ENCODE measurements at regions not wholly inside any gene's neighbourhood (a gene's known extent, or its start where the extent isn't known, plus 50 kb on each side); places are given as distances from the start of the nearest gene placed in this dataset.
A peak's percentile ranks its signal among the peaks of the same experiment; 100 is the strongest.
"Not testable (repeated sequence)": the region's sequence is repeated elsewhere in the genome, so short reads cannot be mapped to it uniquely, and the experiment has no call there.

- no peak for DNase-seq
- H3K4me1 Mint-ChIP-seq (ENCODE audit: low read depth), result no peaks in the 10 kb centered on the region
- H3K9me3 Mint-ChIP-seq, result peaks cover 21% of the 10 kb centered on the region
- H3K36me3 Mint-ChIP-seq (ENCODE audit: low read depth), result no peaks in the 10 kb centered on the region
- no peak overlapping the region for H3K4me3 Mint-ChIP-seq
- H3K27ac Mint-ChIP-seq, result no peak overlapping the region
- no peaks in the 10 kb centered on the region for H3K27me3 Mint-ChIP-seq (ENCODE audit: insufficient read depth)
- TF ChIP-seq, protein P1, sequence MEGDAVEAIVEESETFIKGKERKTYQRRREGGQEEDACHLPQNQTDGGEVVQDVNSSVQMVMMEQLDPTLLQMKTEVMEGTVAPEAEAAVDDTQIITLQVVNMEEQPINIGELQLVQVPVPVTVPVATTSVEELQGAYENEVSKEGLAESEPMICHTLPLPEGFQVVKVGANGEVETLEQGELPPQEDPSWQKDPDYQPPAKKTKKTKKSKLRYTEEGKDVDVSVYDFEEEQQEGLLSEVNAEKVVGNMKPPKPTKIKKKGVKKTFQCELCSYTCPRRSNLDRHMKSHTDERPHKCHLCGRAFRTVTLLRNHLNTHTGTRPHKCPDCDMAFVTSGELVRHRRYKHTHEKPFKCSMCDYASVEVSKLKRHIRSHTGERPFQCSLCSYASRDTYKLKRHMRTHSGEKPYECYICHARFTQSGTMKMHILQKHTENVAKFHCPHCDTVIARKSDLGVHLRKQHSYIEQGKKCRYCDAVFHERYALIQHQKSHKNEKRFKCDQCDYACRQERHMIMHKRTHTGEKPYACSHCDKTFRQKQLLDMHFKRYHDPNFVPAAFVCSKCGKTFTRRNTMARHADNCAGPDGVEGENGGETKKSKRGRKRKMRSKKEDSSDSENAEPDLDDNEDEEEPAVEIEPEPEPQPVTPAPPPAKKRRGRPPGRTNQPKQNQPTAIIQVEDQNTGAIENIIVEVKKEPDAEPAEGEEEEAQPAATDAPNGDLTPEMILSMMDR (IDR thresholded peaks at IDR 0.05), result peak; percentile 60
Observed at GRCh38 chr13:63455938-63456337, 2040.3 kb upstream of the PCDH20 start.

DNA sequence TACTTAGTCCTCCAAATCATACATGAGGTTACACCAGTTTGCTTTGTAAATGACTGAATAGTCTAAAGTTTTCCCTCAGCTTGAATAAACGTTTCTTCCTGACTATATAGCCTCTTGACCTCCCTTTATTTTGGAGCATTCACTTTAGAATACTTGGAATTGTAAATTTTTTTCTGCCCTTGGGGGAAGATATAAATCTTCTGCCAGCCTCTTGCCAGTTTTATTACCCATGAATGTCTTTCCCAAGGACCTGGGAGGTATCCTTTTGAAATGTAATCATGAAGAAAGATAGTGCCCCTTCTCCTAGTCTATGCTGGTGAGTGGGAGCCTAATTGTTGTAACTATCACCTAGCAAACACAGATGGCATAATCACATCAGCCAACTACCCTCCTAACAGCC, 2033.9 kb upstream of the PCDH20 start:
- TF ChIP-seq, protein P1 (IDR thresholded peaks at IDR 0.05), result no peak
- Mint-ChIP-seq H3K36me3 (ENCODE audit: low read depth) (no peaks in the 10 kb centered on the region), H3K4me3 (no peak overlapping the region), H3K4me1 (ENCODE audit: low read depth) (no peaks in the 10 kb centered on the region), H3K27me3 (ENCODE audit: insufficient read depth) (no peaks in the 10 kb centered on the region), H3K27ac (no peak overlapping the region), H3K9me3 (peaks cover 6% of the 10 kb centered on the region; the same call in 1 of the 2 replicates)
- no peak for DNase-seq

GRCh38 chr13:63448692-63449091, 2033.0 kb upstream of the PCDH20 start:
- Mint-ChIP-seq H3K27me3 (ENCODE audit: insufficient read depth) (no peaks in the 10 kb centered on the region), H3K4me3 (no peak overlapping the region), H3K27ac (no peak overlapping the region), H3K4me1 (ENCODE audit: low read depth) (no peaks in the 10 kb centered on the region), H3K9me3 (peaks cover 6% of the 10 kb centered on the region; the same call in 1 of the 2 replicates), H3K36me3 (ENCODE audit: low read depth) (no peaks in the 10 kb centered on the region)
- TF ChIP-seq, protein P1 (IDR thresholded peaks at IDR 0.05), result no peak
- no peak for DNase-seq

DNA sequence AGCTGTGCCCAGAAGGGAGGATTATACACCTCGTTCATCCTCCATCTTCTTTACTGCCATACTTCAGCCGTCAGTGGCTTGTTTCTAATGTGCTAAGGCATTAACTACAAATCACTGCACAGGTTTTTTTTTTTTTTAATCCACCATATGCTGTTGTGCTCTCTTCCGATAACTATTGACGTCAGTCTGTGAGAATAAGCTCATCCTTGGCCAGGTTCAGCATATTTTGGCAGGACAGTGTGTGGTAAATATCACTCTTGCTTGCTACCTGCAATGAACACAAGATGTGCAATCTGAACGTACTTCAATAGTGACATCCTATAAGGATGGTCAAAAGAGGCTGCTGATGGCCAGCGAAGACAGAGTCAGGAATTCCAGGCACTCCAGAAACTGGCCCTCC, 2030.7 kb upstream of the PCDH20 start:
- Mint-ChIP-seq H3K36me3 (ENCODE audit: low read depth) (no peaks in the 10 kb centered on the region), H3K27ac (no peak overlapping the region), H3K27me3 (ENCODE audit: insufficient read depth) (no peaks in the 10 kb centered on the region), H3K4me3 (no peak overlapping the region), H3K9me3 (no peaks in the 10 kb centered on the region; the same call in 1 of the 2 replicates), H3K4me1 (ENCODE audit: low read depth) (no peaks in the 10 kb centered on the region)
- DNase-seq, result no peak
- TF ChIP-seq, protein P1 (IDR thresholded peaks at IDR 0.05), result no peak

GRCh38 chr13:63444225-63444624, 2028.6 kb upstream of the PCDH20 start:
- not testable (repeated sequence) for H3K4me1 Mint-ChIP-seq (ENCODE audit: low read depth); DNase-seq; H3K36me3 Mint-ChIP-seq (ENCODE audit: low read depth); H3K27ac Mint-ChIP-seq; H3K27me3 Mint-ChIP-seq (ENCODE audit: insufficient read depth); H3K4me3 Mint-ChIP-seq; H3K9me3 Mint-ChIP-seq

- H3K9me3 Mint-ChIP-seq, result peaks cover 33% of the 10 kb centered on the region
- H3K27ac Mint-ChIP-seq, result no peak overlapping the region
- no peak overlapping the region for H3K4me3 Mint-ChIP-seq
- no peaks in the 10 kb centered on the region; the same call in 1 of the 2 replicates for H3K27me3 Mint-ChIP-seq (ENCODE audit: insufficient read depth)
- H3K36me3 Mint-ChIP-seq (ENCODE audit: low read depth), result no peaks in the 10 kb centered on the region
- no peak for DNase-seq
- TF ChIP-seq, protein P1 (IDR thresholded peaks at IDR 0.05), result no peak
- H3K4me1 Mint-ChIP-seq (ENCODE audit: low read depth), result peaks cover 9% of the 10 kb centered on the region
Observed at GRCh38 chr13:63438951-63439350, 2023.3 kb upstream of the PCDH20 start.
